ENCODE measurements at regions not wholly inside any gene's neighbourhood (a gene's known extent, or its start where the extent isn't known, plus 50 kb on each side); places are given as distances from the start of the nearest gene placed in this dataset.
"Not testable (repeated sequence)": the region's sequence is repeated elsewhere in the genome, so short reads cannot be mapped to it uniquely, and the experiment has no call there.

- H3K36me3 ChIP-seq (ENCODE audit: control insufficient read depth in 2 of 2, insufficient read depth in 2 of 2, low read length in 2 of 2): no peaks in the 10 kb centered on the region
- no peak overlapping the region for H3K4me3 ChIP-seq (ENCODE audit: low read length in 2 of 2)
- no peak overlapping the region for H3K9ac ChIP-seq (ENCODE audit: low read length in 2 of 2)
- no peaks in the 10 kb centered on the region for H3K9me3 ChIP-seq (ENCODE audit: control insufficient read depth in 2 of 2, low read length in 2 of 2)
- no peaks in the 10 kb centered on the region for H3K27me3 ChIP-seq (ENCODE audit: control insufficient read depth in 1 of 2, insufficient read depth in 2 of 2, low read length in 2 of 2)
- H3K4me1 ChIP-seq (ENCODE audit: control insufficient read depth, insufficient read depth, low read length): no peaks in the 10 kb centered on the region
- no peak overlapping the region for H3K27ac ChIP-seq (ENCODE audit: low read length)
These were observed 82.5 kb upstream of the MYO3A start for GRCh38 chr10:25851548-25851947.

- H3K9ac ChIP-seq (ENCODE audit: low read length in 2 of 2): no peak overlapping the region
- no peaks in the 10 kb centered on the region for H3K27me3 ChIP-seq (ENCODE audit: control insufficient read depth in 1 of 2, insufficient read depth in 2 of 2, low read length in 2 of 2)
These were observed 81.6 kb upstream of the MYO3A start for GRCh38 chr10:25852364-25852941.

GRCh38 chr10:25858076-25858475 lies 76.0 kb upstream of the MYO3A start:
- H3K36me3 ChIP-seq (ENCODE audit: control insufficient read depth in 2 of 2, insufficient read depth in 2 of 2, low read length in 2 of 2): no peaks in the 10 kb centered on the region
- no peaks in the 10 kb centered on the region for H3K9me3 ChIP-seq (ENCODE audit: control insufficient read depth in 2 of 2, low read length in 2 of 2)
- H3K9ac ChIP-seq (ENCODE audit: low read length in 2 of 2): no peak overlapping the region
- H3K27ac ChIP-seq (ENCODE audit: low read length): no peak overlapping the region
- no peaks in the 10 kb centered on the region for H3K27me3 ChIP-seq (ENCODE audit: control insufficient read depth in 1 of 2, insufficient read depth in 2 of 2, low read length in 2 of 2)
- H3K4me1 ChIP-seq (ENCODE audit: control insufficient read depth, insufficient read depth, low read length): no peaks in the 10 kb centered on the region
- no peak overlapping the region for H3K4me3 ChIP-seq (ENCODE audit: low read length in 2 of 2)

More at GRCh38 chr10:25852364-25852941, 81.6 kb upstream of the MYO3A start:
- Histone ChIP-seq H3K27ac (ENCODE audit: low read length) (no peak overlapping the region), H3K36me3 (ENCODE audit: control insufficient read depth in 2 of 2, insufficient read depth in 2 of 2, low read length in 2 of 2) (no peaks in the 10 kb centered on the region), H3K4me3 (ENCODE audit: low read length in 2 of 2) (no peak overlapping the region), H3K9me3 (ENCODE audit: control insufficient read depth in 2 of 2, low read length in 2 of 2) (no peaks in the 10 kb centered on the region), H3K4me1 (ENCODE audit: control insufficient read depth, insufficient read depth, low read length) (no peaks in the 10 kb centered on the region)

- Histone ChIP-seq H3K9ac (ENCODE audit: low read length in 2 of 2) (no peak overlapping the region), H3K27ac (ENCODE audit: low read length) (no peak overlapping the region), H3K9me3 (ENCODE audit: control insufficient read depth in 2 of 2, low read length in 2 of 2) (no peaks in the 10 kb centered on the region), H3K4me1 (ENCODE audit: control insufficient read depth, insufficient read depth, low read length) (no peaks in the 10 kb centered on the region), H3K36me3 (ENCODE audit: control insufficient read depth in 2 of 2, insufficient read depth in 2 of 2, low read length in 2 of 2) (no peaks in the 10 kb centered on the region), H3K27me3 (ENCODE audit: control insufficient read depth in 1 of 2, insufficient read depth in 2 of 2, low read length in 2 of 2) (no peaks in the 10 kb centered on the region), H3K4me3 (ENCODE audit: low read length in 2 of 2) (no peak overlapping the region)
These were observed 68.8 kb upstream of the MYO3A start for GRCh38 chr10:25865267-25865666.

GRCh38 chr10:25867321-25867720 lies 66.7 kb upstream of the MYO3A start:
- H3K27ac ChIP-seq (ENCODE audit: low read length): no peak overlapping the region
- no peaks in the 10 kb centered on the region for H3K27me3 ChIP-seq (ENCODE audit: control insufficient read depth in 1 of 2, insufficient read depth in 2 of 2, low read length in 2 of 2)
- no peaks in the 10 kb centered on the region for H3K4me1 ChIP-seq (ENCODE audit: control insufficient read depth, insufficient read depth, low read length)
- no peaks in the 10 kb centered on the region for H3K36me3 ChIP-seq (ENCODE audit: control insufficient read depth in 2 of 2, insufficient read depth in 2 of 2, low read length in 2 of 2)
- no peaks in the 10 kb centered on the region for H3K9me3 ChIP-seq (ENCODE audit: control insufficient read depth in 2 of 2, low read length in 2 of 2)
- no peak overlapping the region for H3K9ac ChIP-seq (ENCODE audit: low read length in 2 of 2)
- no peak overlapping the region for H3K4me3 ChIP-seq (ENCODE audit: low read length in 2 of 2)

- Histone ChIP-seq H3K4me1 (ENCODE audit: control insufficient read depth, insufficient read depth, low read length) (no peaks in the 10 kb centered on the region), H3K36me3 (ENCODE audit: control insufficient read depth in 2 of 2, insufficient read depth in 2 of 2, low read length in 2 of 2) (no peaks in the 10 kb centered on the region), H3K4me3 (ENCODE audit: low read length in 2 of 2) (no peak overlapping the region), H3K9me3 (ENCODE audit: control insufficient read depth in 2 of 2, low read length in 2 of 2) (no peaks in the 10 kb centered on the region), H3K9ac (ENCODE audit: low read length in 2 of 2) (no peak overlapping the region), H3K27ac (ENCODE audit: low read length) (no peak overlapping the region), H3K27me3 (ENCODE audit: control insufficient read depth in 1 of 2, insufficient read depth in 2 of 2, low read length in 2 of 2) (no peaks in the 10 kb centered on the region)
These were observed 64.9 kb upstream of the MYO3A start for GRCh38 chr10:25869067-25869591.

GRCh38 chr10:25869609-25870008 lies 64.4 kb upstream of the MYO3A start:
- Histone ChIP-seq H3K36me3 (ENCODE audit: control insufficient read depth in 2 of 2, insufficient read depth in 2 of 2, low read length in 2 of 2) (no peaks in the 10 kb centered on the region), H3K27me3 (ENCODE audit: control insufficient read depth in 1 of 2, insufficient read depth in 2 of 2, low read length in 2 of 2) (no peaks in the 10 kb centered on the region), H3K4me3 (ENCODE audit: low read length in 2 of 2) (no peak overlapping the region), H3K27ac (ENCODE audit: low read length) (no peak overlapping the region), H3K9me3 (ENCODE audit: control insufficient read depth in 2 of 2, low read length in 2 of 2) (no peaks in the 10 kb centered on the region), H3K9ac (ENCODE audit: low read length in 2 of 2) (no peak overlapping the region), H3K4me1 (ENCODE audit: control insufficient read depth, insufficient read depth, low read length) (no peaks in the 10 kb centered on the region)

- H3K36me3 ChIP-seq (ENCODE audit: control insufficient read depth in 2 of 2, insufficient read depth in 2 of 2, low read length in 2 of 2); H3K9ac ChIP-seq (ENCODE audit: low read length in 2 of 2); H3K27me3 ChIP-seq (ENCODE audit: control insufficient read depth in 1 of 2, insufficient read depth in 2 of 2, low read length in 2 of 2); H3K27ac ChIP-seq (ENCODE audit: low read length); H3K9me3 ChIP-seq (ENCODE audit: control insufficient read depth in 2 of 2, low read length in 2 of 2); H3K4me1 ChIP-seq (ENCODE audit: control insufficient read depth, insufficient read depth, low read length); H3K4me3 ChIP-seq (ENCODE audit: low read length in 2 of 2): not testable (repeated sequence)
These were observed 59.6 kb upstream of the MYO3A start for GRCh38 chr10:25874402-25874801.

GRCh38 chr10:25875556-25876165 lies 58.4 kb upstream of the MYO3A start:
- no peaks in the 10 kb centered on the region for H3K36me3 ChIP-seq (ENCODE audit: control insufficient read depth in 2 of 2, insufficient read depth in 2 of 2, low read length in 2 of 2)

GRCh38 chr10:25877296-25877695 lies 56.7 kb upstream of the MYO3A start:
- no peaks in the 10 kb centered on the region for H3K4me1 ChIP-seq (ENCODE audit: control insufficient read depth, insufficient read depth, low read length)
- no peaks in the 10 kb centered on the region for H3K27me3 ChIP-seq (ENCODE audit: control insufficient read depth in 1 of 2, insufficient read depth in 2 of 2, low read length in 2 of 2)
- H3K9me3 ChIP-seq (ENCODE audit: control insufficient read depth in 2 of 2, low read length in 2 of 2): no peaks in the 10 kb centered on the region
- H3K27ac ChIP-seq (ENCODE audit: low read length): no peak overlapping the region
- no peak overlapping the region for H3K4me3 ChIP-seq (ENCODE audit: low read length in 2 of 2)
- H3K36me3 ChIP-seq (ENCODE audit: control insufficient read depth in 2 of 2, insufficient read depth in 2 of 2, low read length in 2 of 2): no peaks in the 10 kb centered on the region
- no peak overlapping the region for H3K9ac ChIP-seq (ENCODE audit: low read length in 2 of 2)

More at GRCh38 chr10:25875556-25876165, 58.4 kb upstream of the MYO3A start:
- no peak overlapping the region for H3K4me3 ChIP-seq (ENCODE audit: low read length in 2 of 2)
- H3K27ac ChIP-seq (ENCODE audit: low read length): no peak overlapping the region
- no peaks in the 10 kb centered on the region for H3K9me3 ChIP-seq (ENCODE audit: control insufficient read depth in 2 of 2, low read length in 2 of 2)
- no peaks in the 10 kb centered on the region for H3K4me1 ChIP-seq (ENCODE audit: control insufficient read depth, insufficient read depth, low read length)
- no peak overlapping the region for H3K9ac ChIP-seq (ENCODE audit: low read length in 2 of 2)
- no peaks in the 10 kb centered on the region for H3K27me3 ChIP-seq (ENCODE audit: control insufficient read depth in 1 of 2, insufficient read depth in 2 of 2, low read length in 2 of 2)

All from stomach smooth muscle (tissue), 2 donors.